Liver (tissue), 8 donors: ENCODE measurements at regions not wholly inside any gene's neighbourhood (a gene's known extent, or its start where the extent isn't known, plus 50 kb on each side); places are given as distances from the start of the nearest gene placed in this dataset.
"Not testable (repeated sequence)": the region's sequence is repeated elsewhere in the genome, so short reads cannot be mapped to it uniquely, and the experiment has no call there.

Experiments used
- DNase-seq: peaks from one replicate; pipeline ENCODE4 v3.0.0-alpha.2; 2017; ENCODE audit warnings: low spot score
- H3K27ac ChIP-seq, 2 donors: one replicate each; pipeline ENCODE4 v1.7.0; 2013; ENCODE audit warnings: inconsistent platforms in 2 of 2, low read length in 2 of 2, control low read depth in 1 of 2, low read depth in 1 of 2, mild to moderate bottlenecking in 1 of 2
- H3K27me3 ChIP-seq, 4 donors: one replicate each; pipeline versions ENCODE4 v1.6.1 to v1.7.0; 2013; ENCODE audit warnings: low read length in 3 of 4, inconsistent platforms in 1 of 4, mild to moderate bottlenecking in 1 of 4, moderate library complexity in 1 of 4; ENCODE audit not compliant: control insufficient read depth in 4 of 4, insufficient read depth in 4 of 4
- H3K36me3 ChIP-seq, 4 donors: one replicate each; pipeline versions ENCODE4 v1.6.1 to v1.7.0; 2013; ENCODE audit warnings: low read length in 3 of 4, mild to moderate bottlenecking in 3 of 4, low read depth in 1 of 4, moderate library complexity in 1 of 4; ENCODE audit not compliant: control insufficient read depth in 4 of 4, insufficient read depth in 3 of 4
- H3K4me1 ChIP-seq, 4 donors: one replicate each; pipeline versions ENCODE4 v1.6.1 to v1.7.0; 2013; ENCODE audit warnings: low read length in 3 of 4, mild to moderate bottlenecking in 3 of 4, moderate library complexity in 1 of 4; ENCODE audit not compliant: control insufficient read depth in 4 of 4, insufficient read depth in 4 of 4
- H3K4me3 ChIP-seq, 3 donors: one replicate each; pipeline versions ENCODE4 v1.6.1 to v1.7.0; 2013; ENCODE audit warnings: low read length in 3 of 3, control low read depth in 1 of 3, low read depth in 1 of 3, mild to moderate bottlenecking in 1 of 3
- H3K9ac ChIP-seq, 2 donors: one replicate each; pipeline ENCODE4 v1.7.0; 2013; ENCODE audit warnings: low read length in 2 of 2, mild to moderate bottlenecking in 2 of 2, moderate library complexity in 2 of 2, control low read depth in 1 of 2, low read depth in 1 of 2
- H3K9me3 ChIP-seq, 4 donors: one replicate each; pipeline versions ENCODE4 v1.6.1 to v1.7.0; 2013; ENCODE audit warnings: low read length in 3 of 4; ENCODE audit not compliant: control insufficient read depth in 4 of 4
- CTCF ChIP-seq: fragments of 150-350 bp; IDR thresholded peaks from 2 replicates; pipeline ENCODE4 v1.5.1; 2017; ENCODE audit warnings: improper control_type of control experiment, low read depth, low read length; ENCODE audit not compliant: missing input control
- EGR1 ChIP-seq, 2 donors: IDR thresholded peaks; 2 replicates each; pipeline ENCODE4 v1.6.1; 2016 to 2018; ENCODE audit warnings: antibody characterized with exemption in 2 of 2, low read depth in 2 of 2
- FOXA1 ChIP-seq: IDR thresholded peaks from 2 replicates; pipeline ENCODE4 v1.6.1; 2016; ENCODE audit warnings: antibody characterized with exemption
- FOXA2 ChIP-seq: IDR thresholded peaks from 2 replicates; pipeline ENCODE4 v1.6.1; 2016; ENCODE audit warnings: antibody characterized with exemption
- GABPA ChIP-seq, 2 donors: IDR thresholded peaks in 1 of 2; conservative IDR thresholded peaks in 1 of 2; 2 replicates each; pipeline ENCODE4 v1.6.1; 2016; ENCODE audit warnings: antibody characterized with exemption in 2 of 2, mild to moderate bottlenecking in 1 of 2, moderate library complexity in 1 of 2
- HNF4A ChIP-seq, 2 donors: conservative IDR thresholded peaks; 2 replicates each; pipeline ENCODE4 v1.6.1; 2016; ENCODE audit warnings: antibody characterized with exemption in 2 of 2, mild to moderate bottlenecking in 2 of 2
- HNF4G ChIP-seq: IDR thresholded peaks from 2 replicates; pipeline ENCODE4 v1.6.1; 2016; ENCODE audit warnings: antibody characterized with exemption
- JUND ChIP-seq, 2 donors: IDR thresholded peaks; 2 replicates each; pipeline ENCODE4 v1.6.1; 2016; ENCODE audit warnings: antibody characterized with exemption in 2 of 2
- MAX ChIP-seq: IDR thresholded peaks from 2 replicates; pipeline ENCODE4 v1.6.1; 2016; ENCODE audit warnings: antibody characterized with exemption
- NR2F2 ChIP-seq: IDR thresholded peaks from 2 replicates; pipeline ENCODE4 v1.6.1; 2016; ENCODE audit warnings: antibody characterized with exemption
- RAD21 ChIP-seq, 2 donors: IDR thresholded peaks; 2 replicates each; pipeline ENCODE4 v1.6.1; 2016; ENCODE audit warnings: antibody characterized with exemption in 2 of 2, mild to moderate bottlenecking in 2 of 2
- REST ChIP-seq: IDR thresholded peaks from 2 replicates; pipeline ENCODE4 v1.6.1; 2016; ENCODE audit warnings: antibody characterized with exemption, mild to moderate bottlenecking
- RXRA ChIP-seq, 2 donors: IDR thresholded peaks; 2 replicates each; pipeline ENCODE4 v1.6.1; 2017 to 2018; ENCODE audit warnings: antibody characterized with exemption in 2 of 2, mild to moderate bottlenecking in 1 of 2
- SP1 ChIP-seq: IDR thresholded peaks from 2 replicates; pipeline ENCODE4 v1.6.1; 2018; ENCODE audit warnings: antibody characterized with exemption, mild to moderate bottlenecking
- TAF1 ChIP-seq: conservative IDR thresholded peaks from 2 replicates; pipeline ENCODE4 v1.6.1; 2016; ENCODE audit warnings: antibody characterized with exemption, mild to moderate bottlenecking
- YY1 ChIP-seq: IDR thresholded peaks from 2 replicates; pipeline ENCODE4 v1.6.1; 2016; ENCODE audit warnings: antibody characterized with exemption, mild to moderate bottlenecking
- ZBTB33 ChIP-seq: IDR thresholded peaks from 2 replicates; pipeline ENCODE4 v1.6.1; 2016; ENCODE audit warnings: antibody characterized with exemption
- WGBS: extraction: QIAGEN DNeasy Blood & Tissue Kit; methylation state at CpG from one replicate; pipeline ENCODE4 v1.1.7; 2013; 5-methylcytosine and 5-hydroxymethylcytosine counted together
- TF ChIP-seq, protein P1 (sequence below): IDR thresholded peaks from 2 replicates; pipeline ENCODE4 v1.6.1; 2016; ENCODE audit warnings: antibody characterized with exemption
- donor health status: healthy.
- donor health status: healthy.
- donor health status: healthy.
- donor health status: healthy.
- donor health status: healthy.

DNA sequence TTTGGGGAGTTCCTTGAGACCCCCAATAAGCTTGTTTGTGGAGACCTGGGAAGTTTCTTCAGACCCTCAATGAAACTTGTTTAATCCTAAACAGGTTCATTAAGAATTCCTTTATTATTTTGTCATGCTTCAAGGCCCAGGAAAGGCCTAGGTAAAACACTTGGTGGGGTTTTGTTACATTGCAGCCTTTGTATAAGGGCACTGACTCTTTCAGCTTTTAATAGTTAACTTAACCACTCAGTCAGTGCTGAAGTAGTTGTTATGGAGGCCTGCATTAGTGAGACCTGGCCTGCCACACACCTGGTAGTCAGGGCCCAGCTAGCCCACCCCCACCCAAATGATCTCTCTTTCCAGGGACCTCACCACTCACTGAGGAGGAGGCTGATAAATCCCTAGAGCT lies 103.7 kb downstream of the FCRL5 start:
- no peak for TF ChIP-seq RXRA (IDR thresholded peaks at IDR 0.05)
- TF ChIP-seq HNF4G = no peak
- no peak for TF ChIP-seq YY1
- no peak for TF ChIP-seq HNF4A (conservative IDR thresholded peaks at IDR 0.05)
- TF ChIP-seq GABPA (IDR thresholded peaks at IDR 0.05 in 1 of 2, conservative IDR thresholded peaks at IDR 0.05 in 1 of 2) = no peak
- no peak for TF ChIP-seq TAF1
- no peak for TF ChIP-seq EGR1 (IDR thresholded peaks at IDR 0.05; ENCODE audit: low read depth in 2 of 2)
- no peak for TF ChIP-seq JUND (IDR thresholded peaks at IDR 0.05)
- no peak for TF ChIP-seq FOXA1
- TF ChIP-seq SP1 = no peak
- no peak for TF ChIP-seq CTCF
- no peak for TF ChIP-seq MAX
- no peak for TF ChIP-seq RAD21 (IDR thresholded peaks at IDR 0.05)
- no peak for TF ChIP-seq ZBTB33
- no peak for TF ChIP-seq REST
- TF ChIP-seq FOXA2 = no peak
- no peak for TF ChIP-seq NR2F2
- TF ChIP-seq, protein P1, sequence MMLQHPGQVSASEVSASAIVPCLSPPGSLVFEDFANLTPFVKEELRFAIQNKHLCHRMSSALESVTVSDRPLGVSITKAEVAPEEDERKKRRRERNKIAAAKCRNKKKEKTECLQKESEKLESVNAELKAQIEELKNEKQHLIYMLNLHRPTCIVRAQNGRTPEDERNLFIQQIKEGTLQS = no peak
- Histone ChIP-seq H3K36me3 (no peaks in the 10 kb centered on the region), H3K9me3 (no peaks in the 10 kb centered on the region), H3K4me3 (no peak overlapping the region), H3K4me1 (no peaks in the 10 kb centered on the region), H3K27ac (no peak overlapping the region), H3K9ac (no peak overlapping the region), H3K27me3 (no peaks in the 10 kb centered on the region)
- no peak for DNase-seq

- peaks cover 2 to 13% (median 10%) of the 10 kb centered on the region in 4 donors for H3K4me1 ChIP-seq
- H3K27ac ChIP-seq, H3K4me3 ChIP-seq, H3K36me3 ChIP-seq, H3K9ac ChIP-seq, DNase-seq, H3K27me3 ChIP-seq, H3K9me3 ChIP-seq: not testable (repeated sequence)
- WGBS = 95% methylated on average over 31 of the region's 31 CpGs
These were observed 106.0 kb downstream of the FCRL5 start for GRCh38 chr1:157446356-157446755.

DNA sequence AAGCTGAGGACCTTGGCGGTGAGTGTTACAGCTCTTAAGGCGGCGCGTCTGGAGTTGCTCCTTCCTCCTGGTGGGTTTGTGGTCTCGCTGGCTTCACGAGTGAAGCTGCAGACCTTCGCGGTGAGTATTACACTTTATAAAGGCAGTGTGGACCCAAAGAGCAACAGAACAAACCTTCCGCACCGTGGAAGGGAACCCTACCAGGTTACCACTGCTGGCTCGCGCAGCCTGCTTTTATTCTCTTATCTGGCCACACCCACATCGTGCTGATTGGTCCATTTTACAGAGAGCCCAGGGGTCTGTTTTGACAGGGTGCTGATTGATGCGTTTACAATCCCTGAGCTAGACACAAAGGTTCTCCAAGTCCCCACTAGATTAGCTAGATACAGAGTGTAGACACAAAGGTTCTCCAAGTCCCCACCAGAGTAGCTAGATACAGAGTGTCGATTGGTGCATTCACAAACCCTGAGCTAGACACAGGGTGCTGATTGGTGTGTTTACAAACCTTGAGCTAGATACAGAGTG lies 106.6 kb downstream of the FCRL5 start:
- 93% methylated on average over 14 of the region's 15 CpGs for WGBS
- DNase-seq = not testable (repeated sequence)

More for the DNA sequence above, 106.6 kb downstream of the FCRL5 start:
- not testable (repeated sequence) for H3K27ac ChIP-seq, H3K9ac ChIP-seq, H3K36me3 ChIP-seq, H3K4me3 ChIP-seq, H3K9me3 ChIP-seq, H3K27me3 ChIP-seq
- peaks cover 3 to 15% (median 12%) of the 10 kb centered on the region in 4 donors for H3K4me1 ChIP-seq
